Retinal pigment epithelial cell (primary cell): ENCODE measurements at regions not wholly inside any gene's neighbourhood (a gene's known extent, or its start where the extent isn't known, plus 50 kb on each side); places are given as distances from the start of the nearest gene placed in this dataset.

ENCODE experiments used
- DNase-seq: peaks from one replicate; pipeline ENCODE4 v3.0.0-alpha.2; 2010; ENCODE audit warnings: low read depth
- H3K4me3 ChIP-seq: 2 replicates; pipeline ENCODE4 v1.5.1; 2011; ENCODE audit warnings: mild to moderate bottlenecking, low read length, control low read depth, moderate library complexity
- TF ChIP-seq, protein P1 (sequence below): conservative IDR thresholded peaks from 2 replicates; pipeline ENCODE4 v1.5.1; 2011; ENCODE audit warnings: low read depth, low read length, control low read depth, inconsistent platforms

DNA sequence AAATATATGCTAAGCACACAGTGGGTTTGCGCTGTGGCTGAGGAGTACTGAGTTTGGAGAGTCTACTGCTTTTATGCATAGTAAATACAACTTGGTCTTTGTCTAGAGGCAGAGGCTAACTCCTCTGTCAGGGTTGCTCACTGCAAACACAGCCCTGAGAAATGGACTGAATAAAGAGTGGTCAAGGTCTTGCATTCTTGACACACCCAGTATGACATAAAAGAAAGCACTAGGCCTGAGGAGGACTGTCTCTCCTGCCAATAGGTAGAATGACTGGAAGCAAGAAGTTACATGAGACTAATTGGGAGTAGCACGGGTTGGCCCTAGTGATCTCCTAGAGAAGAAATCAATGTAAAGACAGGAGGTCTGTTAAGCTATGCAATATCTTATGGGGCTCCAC, 367.2 kb upstream of the B3GALT2 start:
- no peak for DNase-seq
- no peak overlapping the region for H3K4me3 ChIP-seq
- TF ChIP-seq, protein P1, sequence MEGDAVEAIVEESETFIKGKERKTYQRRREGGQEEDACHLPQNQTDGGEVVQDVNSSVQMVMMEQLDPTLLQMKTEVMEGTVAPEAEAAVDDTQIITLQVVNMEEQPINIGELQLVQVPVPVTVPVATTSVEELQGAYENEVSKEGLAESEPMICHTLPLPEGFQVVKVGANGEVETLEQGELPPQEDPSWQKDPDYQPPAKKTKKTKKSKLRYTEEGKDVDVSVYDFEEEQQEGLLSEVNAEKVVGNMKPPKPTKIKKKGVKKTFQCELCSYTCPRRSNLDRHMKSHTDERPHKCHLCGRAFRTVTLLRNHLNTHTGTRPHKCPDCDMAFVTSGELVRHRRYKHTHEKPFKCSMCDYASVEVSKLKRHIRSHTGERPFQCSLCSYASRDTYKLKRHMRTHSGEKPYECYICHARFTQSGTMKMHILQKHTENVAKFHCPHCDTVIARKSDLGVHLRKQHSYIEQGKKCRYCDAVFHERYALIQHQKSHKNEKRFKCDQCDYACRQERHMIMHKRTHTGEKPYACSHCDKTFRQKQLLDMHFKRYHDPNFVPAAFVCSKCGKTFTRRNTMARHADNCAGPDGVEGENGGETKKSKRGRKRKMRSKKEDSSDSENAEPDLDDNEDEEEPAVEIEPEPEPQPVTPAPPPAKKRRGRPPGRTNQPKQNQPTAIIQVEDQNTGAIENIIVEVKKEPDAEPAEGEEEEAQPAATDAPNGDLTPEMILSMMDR: no peak

DNA sequence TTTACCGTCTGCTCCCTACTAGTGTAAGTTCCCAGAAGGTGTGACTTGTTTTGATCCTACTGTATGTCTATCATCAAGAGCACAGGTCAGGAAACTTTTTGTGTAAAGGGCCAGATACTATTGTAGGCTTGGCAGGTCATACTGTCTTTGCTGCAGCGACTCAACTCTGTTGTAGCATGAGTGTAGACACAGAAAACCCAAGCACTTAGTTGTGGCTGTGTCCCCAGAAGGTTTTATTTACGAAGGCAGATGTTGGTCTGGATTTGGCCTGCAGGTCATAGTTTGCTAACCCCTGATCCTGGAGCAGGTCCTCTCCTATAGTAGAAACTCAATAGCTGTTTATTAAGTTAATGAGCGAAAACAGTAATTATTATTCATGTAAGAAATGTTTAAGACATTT, 365.9 kb upstream of the B3GALT2 start:
- TF ChIP-seq, protein P1: no peak
- DNase-seq: no peak
- no peak overlapping the region for H3K4me3 ChIP-seq

DNA sequence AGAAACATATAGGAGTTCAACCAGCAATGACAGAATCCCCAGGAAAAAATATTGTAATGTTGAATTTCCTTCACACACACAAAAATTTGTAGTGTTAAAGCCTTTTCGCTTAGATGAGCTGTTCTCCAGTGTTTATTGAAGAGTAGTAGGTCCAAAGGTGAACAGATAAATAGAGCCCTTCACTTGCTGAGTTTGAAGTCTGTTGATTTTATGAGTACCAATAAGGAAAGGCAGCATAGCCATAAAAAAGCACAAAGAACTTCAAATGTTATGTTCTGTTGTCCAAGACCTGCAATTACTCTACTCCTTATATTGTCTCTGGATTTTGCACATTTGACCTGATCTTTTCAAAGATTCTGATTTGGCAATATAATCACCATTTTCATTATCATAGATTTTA, 362.7 kb upstream of the B3GALT2 start:
- no peak overlapping the region for H3K4me3 ChIP-seq
- TF ChIP-seq, protein P1: no peak
- DNase-seq: no peak

DNA sequence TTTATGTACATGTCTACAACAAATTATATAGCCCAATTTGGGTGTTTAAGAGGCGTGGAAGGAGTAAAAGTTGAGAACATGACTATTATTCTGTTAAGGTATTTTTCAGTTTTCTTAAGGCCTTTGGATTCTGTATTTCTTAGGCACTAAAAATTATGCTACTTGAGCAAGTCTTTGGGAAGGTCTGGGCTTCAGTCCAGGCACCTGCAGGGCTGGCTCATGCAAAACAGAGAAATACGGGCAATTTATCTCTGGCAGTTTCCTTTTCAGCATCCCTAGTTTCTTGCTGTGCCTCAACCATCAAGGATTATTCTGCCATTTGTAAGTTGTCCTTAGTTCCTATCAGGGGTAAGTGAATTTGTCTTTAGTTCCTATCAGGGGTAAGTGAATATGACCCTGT, 358.8 kb upstream of the B3GALT2 start:
- no peak for DNase-seq
- TF ChIP-seq, protein P1: no peak
- H3K4me3 ChIP-seq: no peak overlapping the region

DNA sequence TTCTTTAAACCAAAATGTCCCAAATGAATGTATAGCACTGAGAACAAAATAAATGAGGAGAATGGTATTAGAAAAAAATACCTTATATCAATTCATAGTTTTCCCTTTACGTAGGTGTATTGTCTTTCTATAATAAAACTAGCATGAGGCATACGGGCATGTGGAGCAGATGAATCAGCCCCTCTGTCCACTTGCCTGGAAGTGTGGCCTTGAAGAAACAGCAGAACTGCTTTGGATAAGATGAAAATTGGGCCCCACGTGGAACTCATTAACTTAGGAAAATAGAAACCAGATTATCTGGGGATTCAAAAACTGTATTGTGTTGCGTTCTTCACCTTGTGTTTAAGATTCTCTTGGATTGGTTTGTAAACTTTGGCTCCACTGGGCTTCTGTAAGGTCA, 356.8 kb upstream of the B3GALT2 start:
- TF ChIP-seq, protein P1: no peak
- DNase-seq: no peak
- no peak overlapping the region for H3K4me3 ChIP-seq

DNA sequence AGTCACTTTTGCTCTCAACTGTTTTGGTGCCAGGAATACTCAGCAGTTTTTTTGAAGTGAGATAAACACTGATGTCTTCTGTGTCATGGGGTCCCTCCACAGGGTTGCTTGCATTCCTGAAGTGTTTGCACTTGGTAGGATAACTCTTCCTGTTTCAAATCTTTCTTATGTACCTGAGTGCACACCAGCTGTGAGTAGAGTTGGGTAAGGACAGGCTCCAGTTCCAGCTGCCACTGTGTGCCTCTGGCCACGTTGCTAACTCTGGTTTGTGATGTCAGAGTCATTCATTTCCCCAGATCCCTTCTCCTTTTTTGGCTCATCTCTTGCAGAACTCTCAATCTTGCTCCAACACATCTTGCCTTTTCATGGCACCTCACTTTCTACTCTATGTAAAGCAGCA, 356.3 kb upstream of the B3GALT2 start:
- no peak for DNase-seq
- H3K4me3 ChIP-seq: no peak overlapping the region
- TF ChIP-seq, protein P1: no peak

DNA sequence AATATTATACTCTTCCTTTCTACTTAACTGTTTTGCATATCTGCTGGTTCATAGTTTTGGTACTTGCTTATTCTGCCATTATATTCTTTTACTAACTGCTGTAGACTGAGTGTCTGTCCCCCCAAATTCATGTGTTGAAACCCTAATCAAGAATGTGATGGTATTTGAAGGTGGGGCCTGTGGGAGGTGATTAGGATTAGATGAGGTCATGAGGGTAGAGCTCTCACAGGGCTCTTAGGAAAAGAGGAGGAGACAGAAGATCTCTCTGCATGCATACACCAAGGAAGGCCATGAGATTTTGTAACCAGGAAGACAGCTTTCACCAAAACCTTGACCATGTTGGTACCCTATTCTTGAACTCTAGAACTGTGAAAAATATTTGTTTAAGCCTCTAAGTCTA, 354.1 kb upstream of the B3GALT2 start:
- H3K4me3 ChIP-seq: no peak overlapping the region
- no peak for DNase-seq
- TF ChIP-seq, protein P1: no peak
